Gastrocnemius medialis (tissue), 4 donors: ENCODE measurements at regions not wholly inside any gene's neighbourhood (a gene's known extent, or its start where the extent isn't known, plus 50 kb on each side); places are given as distances from the start of the nearest gene placed in this dataset.

Experiments used
- POLR2A ChIP-seq, 2 donors: fragments of 450-650 bp; IDR thresholded peaks; one replicate each; pipeline ENCODE4 v1.6.1; 2017; ENCODE audit warnings: antibody characterized with exemption in 2 of 2, mild to moderate bottlenecking in 2 of 2, moderate library complexity in 2 of 2
- TF ChIP-seq, protein P1 (sequence below), 5 experiments: fragments of 450-650 bp in 3 of 5; fragments of 200-600 bp in 2 of 5; sonication (generic) in 2 of 5; IDR thresholded peaks in 4 of 5; conservative IDR thresholded peaks in 1 of 5; 1 replicate in 4 of 5; 2 replicates in 1 of 5; pipeline ENCODE4 v1.5.1; 2016 to 2019; ENCODE audit warnings: antibody characterized with exemption in 5 of 5, mild to moderate bottlenecking in 3 of 5, moderate library complexity in 3 of 5

DNA sequence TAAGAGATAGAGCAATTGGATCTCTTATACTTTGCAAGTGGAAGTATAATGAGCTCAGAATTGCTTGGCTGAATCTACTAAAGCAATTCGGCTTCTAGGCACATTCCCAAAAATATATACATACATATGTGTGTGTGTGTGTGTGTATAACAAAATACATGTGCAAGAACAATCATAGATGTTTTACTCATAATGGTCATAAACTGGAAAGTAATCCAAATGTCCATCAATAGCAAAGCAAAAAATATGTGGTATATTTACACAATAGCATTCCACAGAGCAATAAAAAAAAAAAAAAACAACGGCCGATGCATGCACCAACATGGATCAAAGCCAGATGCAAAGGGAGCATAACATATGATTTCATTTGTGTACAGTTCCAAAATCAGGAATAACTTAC, 707.9 kb downstream of the RFPL4B start:
- TF ChIP-seq, protein P1, sequence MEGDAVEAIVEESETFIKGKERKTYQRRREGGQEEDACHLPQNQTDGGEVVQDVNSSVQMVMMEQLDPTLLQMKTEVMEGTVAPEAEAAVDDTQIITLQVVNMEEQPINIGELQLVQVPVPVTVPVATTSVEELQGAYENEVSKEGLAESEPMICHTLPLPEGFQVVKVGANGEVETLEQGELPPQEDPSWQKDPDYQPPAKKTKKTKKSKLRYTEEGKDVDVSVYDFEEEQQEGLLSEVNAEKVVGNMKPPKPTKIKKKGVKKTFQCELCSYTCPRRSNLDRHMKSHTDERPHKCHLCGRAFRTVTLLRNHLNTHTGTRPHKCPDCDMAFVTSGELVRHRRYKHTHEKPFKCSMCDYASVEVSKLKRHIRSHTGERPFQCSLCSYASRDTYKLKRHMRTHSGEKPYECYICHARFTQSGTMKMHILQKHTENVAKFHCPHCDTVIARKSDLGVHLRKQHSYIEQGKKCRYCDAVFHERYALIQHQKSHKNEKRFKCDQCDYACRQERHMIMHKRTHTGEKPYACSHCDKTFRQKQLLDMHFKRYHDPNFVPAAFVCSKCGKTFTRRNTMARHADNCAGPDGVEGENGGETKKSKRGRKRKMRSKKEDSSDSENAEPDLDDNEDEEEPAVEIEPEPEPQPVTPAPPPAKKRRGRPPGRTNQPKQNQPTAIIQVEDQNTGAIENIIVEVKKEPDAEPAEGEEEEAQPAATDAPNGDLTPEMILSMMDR (IDR thresholded peaks at IDR 0.05 in 4 of 5, conservative IDR thresholded peaks at IDR 0.05 in 1 of 5) = no peak
- no peak for TF ChIP-seq POLR2A (IDR thresholded peaks at IDR 0.05)
